IMR-90 (cell line): ENCODE measurements at regions not wholly inside any gene's neighbourhood (a gene's known extent, or its start where the extent isn't known, plus 50 kb on each side); places are given as distances from the start of the nearest gene placed in this dataset.

Source experiments
- ATAC-seq: fragments of 200-7000 bp; cut with Tn5 transposase; 2 replicates; pipeline ENCODE4 v1.9.1; 2020; ENCODE audit warnings: low read depth, mild to moderate bottlenecking, moderate library complexity
- BruUV-seq: library from RNA; stranded (reverse); fragments of 400-500 nt; replicated peaks from 2 replicates; lab custom pipeline; 2021; lab: Mats Ljungman, UMichigan
- CTCF ChIA-PET: fragments of 300-600 bp; formaldehyde crosslinking; extraction: SDS; loops from one replicate; lab custom pipeline; 2021; ENCODE audit warnings: antibody characterized with exemption; lab: Yijun Ruan, JAX
- POLR2A ChIA-PET: fragments of 300-600 bp; sonication (Branson Sonifier 250); formaldehyde crosslinking; loops from one replicate; lab custom pipeline; 2022; ENCODE audit warnings: antibody characterized with exemption; ENCODE audit not compliant: unreplicated experiment; lab: Charles Lee
- DNase-seq: peaks from one replicate; pipeline ENCODE4 v3.0.0; 2013
- H2AFZ ChIP-seq: replicated peaks from 2 replicates; pipeline ENCODE3; 2013; ENCODE audit warnings: low read length, mild to moderate bottlenecking; ENCODE audit not compliant: poor library complexity
- H2AK5ac ChIP-seq: 2 replicates; pipeline ENCODE4 v1.6.1; 2013; ENCODE audit warnings: low read depth, low read length, inconsistent platforms
- H2AK9ac ChIP-seq: replicated peaks from 2 replicates; pipeline ENCODE3; 2013; ENCODE audit warnings: mild to moderate bottlenecking, low read depth, low read length, moderate library complexity; ENCODE audit not compliant: poor library complexity
- H2BK120ac ChIP-seq: 2 replicates; pipeline ENCODE4 v1.6.1; 2013; ENCODE audit warnings: low read depth, low read length, inconsistent platforms
- H2BK15ac ChIP-seq: 3 replicates; pipeline ENCODE4 v1.6.1; 2013; ENCODE audit warnings: low read depth, low read length, inconsistent platforms
- H2BK20ac ChIP-seq: 2 replicates; pipeline ENCODE4 v1.6.1; 2013; ENCODE audit warnings: low read depth, mild to moderate bottlenecking, inconsistent platforms, low read length, moderate library complexity
- H2BK5ac ChIP-seq: 2 replicates; pipeline ENCODE4 v1.6.1; 2013; ENCODE audit warnings: mild to moderate bottlenecking, low read depth, low read length, inconsistent platforms; ENCODE audit not compliant: poor library complexity, severe bottlenecking
- H3K14ac ChIP-seq: replicated peaks from 2 replicates; pipeline ENCODE4 v1.6.1; 2013; ENCODE audit warnings: low read depth, low read length, inconsistent platforms
- H3K18ac ChIP-seq: 2 replicates; pipeline ENCODE4 v1.6.1; 2013; ENCODE audit warnings: low read depth, low read length, control low read depth
- H3K23ac ChIP-seq: 2 replicates; pipeline ENCODE4 v1.6.1; 2013; ENCODE audit warnings: low read depth, low read length, inconsistent platforms
- H3K27ac ChIP-seq: 2 replicates; pipeline ENCODE4 v1.5.1; 2013; ENCODE audit warnings: mild to moderate bottlenecking, control low read depth, low read length; ENCODE audit not compliant: insufficient read depth
- H3K27me3 ChIP-seq: 2 replicates; pipeline ENCODE4 v1.6.1; 2013; ENCODE audit warnings: low read length; ENCODE audit not compliant: control insufficient read depth, insufficient read depth
- H3K36me3 ChIP-seq: 2 replicates; pipeline ENCODE4 v1.6.1; 2013; ENCODE audit warnings: low read length, mixed read lengths; ENCODE audit not compliant: control insufficient read depth, insufficient read depth
- H3K4ac ChIP-seq: 2 replicates; pipeline ENCODE4 v1.6.1; 2013; ENCODE audit warnings: low read depth, low read length, inconsistent platforms
- H3K4me1 ChIP-seq: 2 replicates; pipeline ENCODE4 v1.6.1; 2013; ENCODE audit warnings: low read length, mixed read lengths; ENCODE audit not compliant: control insufficient read depth, insufficient read depth
- H3K4me2 ChIP-seq: 2 replicates; pipeline ENCODE4 v1.6.1; 2013; ENCODE audit warnings: low read depth, mild to moderate bottlenecking, control low read depth, low read length, moderate library complexity
- H3K4me3 ChIP-seq: 2 replicates; pipeline ENCODE4 v1.5.1; 2013; ENCODE audit warnings: low read depth, mild to moderate bottlenecking, control low read depth, low read length, moderate library complexity; ENCODE audit not compliant: insufficient read depth
- H3K56ac ChIP-seq: 2 replicates; pipeline ENCODE4 v1.6.1; 2013; ENCODE audit warnings: low read length, inconsistent platforms; ENCODE audit not compliant: insufficient read depth; ENCODE audit errors: extremely low read depth
- H3K79me1 ChIP-seq, 2 experiments: 2 replicates each; pipeline ENCODE4 v1.6.1; 2013; ENCODE audit warnings: low read length in 2 of 2, inconsistent platforms in 1 of 2, low read depth in 1 of 2
- H3K9ac ChIP-seq: 2 replicates; pipeline ENCODE4 v1.6.1; 2013; ENCODE audit warnings: low read depth, low read length, control low read depth
- H3K9me1 ChIP-seq: 2 replicates; pipeline ENCODE4 v1.6.1; 2013; ENCODE audit warnings: low read length, inconsistent platforms; ENCODE audit not compliant: insufficient read depth
- H3K9me3 ChIP-seq: 2 replicates; pipeline ENCODE4 v1.6.1; 2013; ENCODE audit warnings: low read length; ENCODE audit not compliant: control insufficient read depth, insufficient read depth
- H4K20me1 ChIP-seq: 2 replicates; pipeline ENCODE4 v1.6.1; 2013; ENCODE audit warnings: low read length, inconsistent platforms; ENCODE audit not compliant: insufficient read depth
- H4K5ac ChIP-seq: 2 replicates; pipeline ENCODE4 v1.6.1; 2013; ENCODE audit warnings: mild to moderate bottlenecking, low read depth, low read length, control low read depth
- H4K8ac ChIP-seq, 2 experiments: 2 replicates each; pipeline ENCODE4 v1.6.1; 2013; ENCODE audit warnings: low read depth in 2 of 2, low read length in 2 of 2, control low read depth in 1 of 2, inconsistent platforms in 1 of 2
- H4K91ac ChIP-seq: 2 replicates; pipeline ENCODE4 v1.6.1; 2013; ENCODE audit warnings: low read depth, low read length, inconsistent platforms; ENCODE audit not compliant: insufficient read depth
- CHD1 ChIP-seq: IDR thresholded peaks from 2 replicates; pipeline ENCODE4 v1.6.1; 2012; ENCODE audit warnings: low read depth, low read length, improper control_type of control experiment
- ELK1 ChIP-seq: fragments of 150-350 bp; IDR thresholded peaks from 2 replicates; pipeline ENCODE4 v1.6.1; 2016; ENCODE audit warnings: low read depth, mild to moderate bottlenecking, low read length, moderate library complexity, borderline replicate concordance
- FOS ChIP-seq: fragments of 150-350 bp; IDR thresholded peaks from 2 replicates; pipeline ENCODE4 v1.6.1; 2016; ENCODE audit warnings: low read depth, low read length
- MAFK ChIP-seq: IDR thresholded peaks from 2 replicates; pipeline ENCODE4 v1.6.1; 2012; ENCODE audit warnings: low read depth, low read length, improper control_type of control experiment
- MXI1 ChIP-seq: IDR thresholded peaks from 2 replicates; pipeline ENCODE4 v1.6.1; 2012; ENCODE audit warnings: low read depth, mild to moderate bottlenecking, low read length, moderate library complexity, borderline replicate concordance
- NFE2L2 ChIP-seq: fragments of 150-350 bp; IDR thresholded peaks from 2 replicates; pipeline ENCODE4 v1.6.1; 2016; ENCODE audit warnings: low read depth, mild to moderate bottlenecking, low read length
- RCOR1 ChIP-seq: IDR thresholded peaks from 2 replicates; pipeline ENCODE4 v1.6.1; 2012; ENCODE audit warnings: mild to moderate bottlenecking, low read length, improper control_type of control experiment; ENCODE audit not compliant: insufficient replicate concordance
- RFX5 ChIP-seq: IDR thresholded peaks from 2 replicates; pipeline ENCODE4 v1.8.0; 2012; ENCODE audit warnings: low read depth, mild to moderate bottlenecking, low read length, moderate library complexity
- WGBS, 2 experiments: methylation state at CpG; one replicate each; pipeline versions ENCODE4 v1.1.5 to v1.1.7; 2013; ENCODE audit warnings: missing lambda C conversion rate in 2 of 2; ENCODE audit not compliant: insufficient read length in 1 of 2; ENCODE audit errors: extremely low coverage in 2 of 2; 5-methylcytosine and 5-hydroxymethylcytosine counted together
- dilution Hi-C: fragments of 300-500 bp; cut with HindIII; formaldehyde crosslinking; loops from one replicate; pipeline ENCODE4 v1.14.3; 2018; ENCODE audit warnings: low sequenced_read_pairs; ENCODE audit not compliant: unreplicated experiment
- in situ Hi-C: fragments of 300-500 bp; cut with MboI; formaldehyde crosslinking; loops from 3 replicates; pipeline ENCODE4 v1.14.3; 2019; ENCODE audit warnings: low sequenced_read_pairs, inconsistent platforms, mixed read lengths
- intact Hi-C: fragments of 100-400 bp; cut with micrococcal nuclease; formaldehyde crosslinking; loops from 2 replicates; pipeline ENCODE4 v1.10.0; 2022
- TF ChIP-seq, protein P1 (sequence below): conservative IDR thresholded peaks from 2 replicates; pipeline ENCODE4 v1.5.1; 2012; ENCODE audit warnings: mild to moderate bottlenecking, low read depth, low read length, improper control_type of control experiment

- CTCF ChIA-PET, result no interaction called here
- ATAC-seq (no peak), DNase-seq (no peak)
- H4K8ac ChIP-seq, result no peak overlapping the region
- intact Hi-C loops (no loop called here), in situ Hi-C loops (no loop called here), dilution Hi-C loops (no loop called here)
- no CpG with 5 or more reads among the region's 1 CpG for WGBS, 2 experiments
- H4K5ac ChIP-seq, result no peak overlapping the region
- BruUV-seq, result no TSS peak
- no peak overlapping the region for H3K4ac ChIP-seq
- H2BK15ac ChIP-seq, result no peak overlapping the region
- H4K91ac ChIP-seq, result no peak overlapping the region
- no peak overlapping the region for H2AFZ ChIP-seq
- no peak overlapping the region for H2AK5ac ChIP-seq
- no peak overlapping the region for H3K9ac ChIP-seq
- H3K27me3 ChIP-seq, result no peaks in the 10 kb centered on the region
- no peak overlapping the region for H2BK20ac ChIP-seq
- no peaks in the 10 kb centered on the region for H3K4me1 ChIP-seq
- H3K9me1 ChIP-seq, result no peaks in the 10 kb centered on the region
- no peak overlapping the region for H2BK120ac ChIP-seq
- TF ChIP-seq MAFK, result no peak
- no peak for TF ChIP-seq FOS
- TF ChIP-seq CHD1, result no peak
- no peak for TF ChIP-seq RCOR1
- TF ChIP-seq, protein P1, sequence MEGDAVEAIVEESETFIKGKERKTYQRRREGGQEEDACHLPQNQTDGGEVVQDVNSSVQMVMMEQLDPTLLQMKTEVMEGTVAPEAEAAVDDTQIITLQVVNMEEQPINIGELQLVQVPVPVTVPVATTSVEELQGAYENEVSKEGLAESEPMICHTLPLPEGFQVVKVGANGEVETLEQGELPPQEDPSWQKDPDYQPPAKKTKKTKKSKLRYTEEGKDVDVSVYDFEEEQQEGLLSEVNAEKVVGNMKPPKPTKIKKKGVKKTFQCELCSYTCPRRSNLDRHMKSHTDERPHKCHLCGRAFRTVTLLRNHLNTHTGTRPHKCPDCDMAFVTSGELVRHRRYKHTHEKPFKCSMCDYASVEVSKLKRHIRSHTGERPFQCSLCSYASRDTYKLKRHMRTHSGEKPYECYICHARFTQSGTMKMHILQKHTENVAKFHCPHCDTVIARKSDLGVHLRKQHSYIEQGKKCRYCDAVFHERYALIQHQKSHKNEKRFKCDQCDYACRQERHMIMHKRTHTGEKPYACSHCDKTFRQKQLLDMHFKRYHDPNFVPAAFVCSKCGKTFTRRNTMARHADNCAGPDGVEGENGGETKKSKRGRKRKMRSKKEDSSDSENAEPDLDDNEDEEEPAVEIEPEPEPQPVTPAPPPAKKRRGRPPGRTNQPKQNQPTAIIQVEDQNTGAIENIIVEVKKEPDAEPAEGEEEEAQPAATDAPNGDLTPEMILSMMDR, result no peak
- TF ChIP-seq NFE2L2, result no peak
- no peak for TF ChIP-seq RFX5
- no peak for TF ChIP-seq ELK1
- no peak for TF ChIP-seq MXI1
- no peak overlapping the region for H3K56ac ChIP-seq
- no peak overlapping the region for H2BK5ac ChIP-seq
- no peak overlapping the region for H3K4me2 ChIP-seq
- H3K23ac ChIP-seq, result no peak overlapping the region
- POLR2A ChIA-PET, result no interaction called here
- no peak overlapping the region for H3K14ac ChIP-seq
- no peaks in the 10 kb centered on the region for H3K36me3 ChIP-seq
- H3K79me1 ChIP-seq, result no peaks in the 10 kb centered on the region
- H4K20me1 ChIP-seq, result no peaks in the 10 kb centered on the region
- no peak overlapping the region for H2AK9ac ChIP-seq
- H3K9me3 ChIP-seq, result peaks cover 1% of the 10 kb centered on the region; the same call in 1 of the 2 replicates
- no peak overlapping the region for H3K4me3 ChIP-seq
- H3K18ac ChIP-seq, result no peak overlapping the region
- H3K27ac ChIP-seq, result no peak overlapping the region
Observed at GRCh38 chr17:22233382-22233781, 541.1 kb downstream of the KCNJ18 start.
